D721Med (cell line): ENCODE measurements at regions not wholly inside any gene's neighbourhood (a gene's known extent, or its start where the extent isn't known, plus 50 kb on each side); places are given as distances from the start of the nearest gene placed in this dataset.

Source experiments
- DNase-seq: peaks from one replicate; pipeline ENCODE4 v3.0.0; 2011; ENCODE audit warnings: low spot score; ENCODE audit not compliant: insufficient read length
- FAIRE-seq: peaks from 2 replicates; lab custom pipeline; 2011; peaks lifted over from hg19 to GRCh38; lab: Jason Lieb, UNC
- CTCF ChIP-seq: IDR thresholded peaks from 2 replicates; pipeline ENCODE4 v1.5.1; 2012; ENCODE audit warnings: mild to moderate bottlenecking, control low read depth; ENCODE audit not compliant: insufficient read depth; ENCODE audit errors: missing control alignments

- FAIRE-seq (no peak), DNase-seq (no peak)
- TF ChIP-seq CTCF, result no peak
Observed at GRCh38 chr7:81331061-81332018, 412.5 kb upstream of the SEMA3C start.

- no peak for FAIRE-seq
- no peak for DNase-seq
- no peak for TF ChIP-seq CTCF
Observed at GRCh38 chr7:81330108-81330507, 411.3 kb upstream of the SEMA3C start.

GRCh38 chr7:81327468-81328266 is 408.8 kb upstream of the SEMA3C start:
- TF ChIP-seq CTCF, result no peak
- DNase-seq (no peak), FAIRE-seq (no peak)

GRCh38 chr7:81321949-81322348 is 403.1 kb upstream of the SEMA3C start:
- TF ChIP-seq CTCF, result no peak
- FAIRE-seq, result no peak
- no peak for DNase-seq

- TF ChIP-seq CTCF, result no peak
- FAIRE-seq (no peak), DNase-seq (no peak)
Observed at GRCh38 chr7:81317741-81318140, 398.9 kb upstream of the SEMA3C start.

- DNase-seq (no peak), FAIRE-seq (peak; percentile 82)
- TF ChIP-seq CTCF, result no peak
Observed at GRCh38 chr7:81308643-81309322, 389.9 kb upstream of the SEMA3C start.
